H1 (cell line): ENCODE measurements at regions not wholly inside any gene's neighbourhood (a gene's known extent, or its start where the extent isn't known, plus 50 kb on each side); places are given as distances from the start of the nearest gene placed in this dataset.

Experiments used
- CTCF ChIA-PET: fragments of 300-600 bp; sonication (Branson Sonifier 250); formaldehyde crosslinking; loops from one replicate; lab custom pipeline; 2021; ENCODE audit not compliant: partially characterized antibody; lab: Charles Lee
- POLR2A ChIA-PET: fragments of 300-600 bp; sonication (Branson Sonifier 250); formaldehyde crosslinking; loops from one replicate; lab custom pipeline; 2021; ENCODE audit warnings: inconsistent platforms; ENCODE audit not compliant: partially characterized antibody; lab: Charles Lee
- DNase-seq, 2 experiments: peaks; one replicate each; pipeline versions ENCODE4 v3.0.0 to v3.0.0-alpha.2; 2010 to 2022; ENCODE audit warnings: low spot score in 2 of 2, low read depth in 1 of 2, mixed read lengths in 1 of 2
- FAIRE-seq: peaks from 2 replicates; lab custom pipeline; 2011; peaks lifted over from hg19 to GRCh38; lab: Jason Lieb, UNC
- H2AFZ ChIP-seq: 2 replicates; pipeline ENCODE4 v1.8.1; 2012; ENCODE audit warnings: low read length, inconsistent platforms
- H2AK5ac ChIP-seq: 2 replicates; pipeline ENCODE4 v1.6.1; 2013; ENCODE audit warnings: low read depth, low read length
- H2BK120ac ChIP-seq: replicated peaks from 2 replicates; pipeline ENCODE3; 2013; ENCODE audit warnings: low read depth, low read length, inconsistent platforms
- H2BK12ac ChIP-seq: 2 replicates; pipeline ENCODE4 v1.6.1; 2013; ENCODE audit warnings: low read depth, low read length
- H2BK15ac ChIP-seq: 2 replicates; pipeline ENCODE4 v1.6.1; 2013; ENCODE audit warnings: low read length
- H2BK20ac ChIP-seq: 2 replicates; pipeline ENCODE4 v1.6.1; 2013; ENCODE audit warnings: low read length
- H2BK5ac ChIP-seq: 2 replicates; pipeline ENCODE4 v1.6.1; 2013; ENCODE audit warnings: low read depth, low read length
- H3K14ac ChIP-seq: 2 replicates; pipeline ENCODE4 v1.6.1; 2013; ENCODE audit warnings: inconsistent platforms; ENCODE audit not compliant: insufficient read length
- H3K18ac ChIP-seq: 2 replicates; pipeline ENCODE4 v1.6.1; 2013; ENCODE audit warnings: low read length; ENCODE audit errors: extremely low read depth
- H3K23ac ChIP-seq: 2 replicates; pipeline ENCODE4 v1.6.1; 2013; ENCODE audit warnings: inconsistent platforms; ENCODE audit not compliant: insufficient read length
- H3K23me2 ChIP-seq: 2 replicates; pipeline ENCODE4 v1.6.1; 2013; ENCODE audit warnings: low read depth, low read length
- H3K27ac ChIP-seq: 2 replicates; pipeline ENCODE4 v1.6.1; 2011; ENCODE audit warnings: low read depth, low read length, inconsistent platforms
- H3K27me3 ChIP-seq, 4 experiments: replicated peaks in 1 of 4; 1 replicate in 1 of 4; 2 replicates in 3 of 4; pipeline versions ENCODE4 v1.6.1 to v1.8.1; 2011 to 2013; ENCODE audit warnings: low read length in 3 of 4, mild to moderate bottlenecking in 3 of 4, inconsistent platforms in 2 of 4, mixed read lengths in 2 of 4, moderate library complexity in 1 of 4; ENCODE audit not compliant: control insufficient read depth in 3 of 4, insufficient read depth in 3 of 4; ENCODE audit errors: extremely low read depth in 1 of 4
- H3K36me3 ChIP-seq, 4 experiments: 2 replicates each; pipeline versions ENCODE4 v1.6.1 to v1.8.1; 2011 to 2013; ENCODE audit warnings: mild to moderate bottlenecking in 4 of 4, low read length in 3 of 4, moderate library complexity in 2 of 4, control low read depth in 1 of 4, inconsistent platforms in 1 of 4; ENCODE audit not compliant: insufficient read depth in 4 of 4, control insufficient read depth in 2 of 4
- H3K4ac ChIP-seq: replicated peaks from 2 replicates; pipeline ENCODE3; 2013; ENCODE audit warnings: low read length, low read depth, mixed read lengths, inconsistent platforms; ENCODE audit not compliant: insufficient read length
- H3K4me1 ChIP-seq, 4 experiments: replicated peaks in 1 of 4; 1 replicate in 1 of 4; 2 replicates in 3 of 4; pipeline versions ENCODE4 v1.6.1 to v1.8.1; 2011 to 2013; ENCODE audit warnings: low read length in 3 of 4, inconsistent platforms in 2 of 4, mixed read lengths in 1 of 4; ENCODE audit not compliant: insufficient read depth in 4 of 4, control insufficient read depth in 3 of 4
- H3K4me2 ChIP-seq, 2 experiments: 2 replicates each; pipeline versions ENCODE4 v1.6.1 to v1.8.1; 2011 to 2013; ENCODE audit warnings: low read depth in 2 of 2, low read length in 2 of 2, control low read depth in 1 of 2, inconsistent platforms in 1 of 2, mild to moderate bottlenecking in 1 of 2; ENCODE audit not compliant: insufficient read depth in 1 of 2
- H3K4me3 ChIP-seq, 4 experiments: fragments of 200-600, 300-600 bp in 1 of 4; sonication (generic), shearing (Covaris generic), sonication (Bioruptor Twin) in 1 of 4; 2 replicates each; pipeline versions ENCODE4 v1.5.1 to v1.8.1; 2011 to 2016; ENCODE audit warnings: low read length in 4 of 4, low read depth in 3 of 4, control low read depth in 2 of 4, inconsistent platforms in 2 of 4, mild to moderate bottlenecking in 2 of 4, mixed read lengths in 1 of 4, moderate library complexity in 1 of 4; ENCODE audit not compliant: insufficient read depth in 2 of 4; ENCODE audit errors: extremely low read depth in 1 of 4
- H3K56ac ChIP-seq: replicated peaks from 2 replicates; pipeline ENCODE3; 2013; ENCODE audit warnings: low read depth, mild to moderate bottlenecking, mixed read lengths, low read length, inconsistent platforms; ENCODE audit not compliant: insufficient read length
- H3K79me1 ChIP-seq: 2 replicates; pipeline ENCODE4 v1.6.1; 2013; ENCODE audit warnings: low read depth, low read length, control low read depth
- H3K79me2 ChIP-seq, 2 experiments: 2 replicates each; pipeline versions ENCODE4 v1.6.1 to v1.8.1; 2012 to 2013; ENCODE audit warnings: low read length in 2 of 2, mild to moderate bottlenecking in 2 of 2, inconsistent platforms in 1 of 2; ENCODE audit not compliant: insufficient read depth in 2 of 2, control insufficient read depth in 1 of 2
- H3K9ac ChIP-seq, 4 experiments: replicated peaks in 1 of 4; 1 replicate in 1 of 4; 2 replicates in 3 of 4; pipeline versions ENCODE4 v1.6.1 to v1.8.1; 2011 to 2013; ENCODE audit warnings: low read depth in 3 of 4, low read length in 3 of 4, control low read depth in 2 of 4, mild to moderate bottlenecking in 2 of 4, moderate library complexity in 2 of 4, inconsistent platforms in 1 of 4; ENCODE audit errors: extremely low read depth in 1 of 4
- H3K9me3 ChIP-seq, 2 experiments: 2 replicates each; pipeline versions ENCODE4 v1.6.1 to v1.8.1; 2012 to 2013; ENCODE audit warnings: mild to moderate bottlenecking in 2 of 2, moderate library complexity in 2 of 2, control low read depth in 1 of 2, inconsistent platforms in 1 of 2, low read depth in 1 of 2, low read length in 1 of 2, mixed read lengths in 1 of 2; ENCODE audit not compliant: insufficient read depth in 2 of 2
- H4K20me1 ChIP-seq, 2 experiments: replicated peaks in 1 of 2; 2 replicates each; pipeline versions ENCODE3 to v1.8.1; 2011 to 2013; ENCODE audit warnings: inconsistent platforms in 2 of 2, low read length in 2 of 2, mild to moderate bottlenecking in 1 of 2; ENCODE audit not compliant: insufficient read depth in 2 of 2, control insufficient read depth in 1 of 2
- H4K5ac ChIP-seq: 2 replicates; pipeline ENCODE4 v1.6.1; 2013; ENCODE audit warnings: low read length, low read depth, mixed read lengths, inconsistent platforms; ENCODE audit not compliant: insufficient read length
- H4K8ac ChIP-seq: 2 replicates; pipeline ENCODE4 v1.8.0; 2013; ENCODE audit warnings: mild to moderate bottlenecking, moderate library complexity, low read length, inconsistent platforms; ENCODE audit not compliant: insufficient read depth; ENCODE audit errors: extremely low read depth
- H4K91ac ChIP-seq: replicated peaks from 2 replicates; pipeline ENCODE3; 2013; ENCODE audit warnings: low read length, mixed read lengths, inconsistent platforms; ENCODE audit not compliant: insufficient read length
- SIX5 ChIP-seq: IDR thresholded peaks from 2 replicates; pipeline ENCODE4 v1.6.1; 2011; ENCODE audit warnings: mild to moderate bottlenecking, low read depth, low read length
- WGBS, 2 experiments: shearing (Covaris generic) in 1 of 2; methylation state at CpG; one replicate each; pipeline versions ENCODE4 v1.1.6 to v1.1.7; 2013 to 2015; ENCODE audit warnings: low lambda C conversion rate in 2 of 2, mixed read lengths in 2 of 2, inconsistent platforms in 1 of 2, low coverage in 1 of 2, missing lambda C conversion rate in 1 of 2; ENCODE audit not compliant: insufficient replicate concordance in 2 of 2, insufficient coverage in 1 of 2, insufficient read length in 1 of 2; ENCODE audit errors: extremely low coverage in 1 of 2, missing lambda C conversion rate in 1 of 2; 5-methylcytosine and 5-hydroxymethylcytosine counted together

- no peak overlapping the region for H3K4me2 ChIP-seq
- WGBS, 2 experiments, result 100% methylated on average over 1 of the region's 1 CpG; no CpG with 5 or more reads in 1 of the 2 experiments
- no peak overlapping the region for H3K4ac ChIP-seq
- no peak overlapping the region for H2AFZ ChIP-seq
- H3K23me2 ChIP-seq, result no peaks in the 10 kb centered on the region; the same call in 1 of the 2 replicates
- ChIA-PET CTCF (interaction anchor here (1.1 kb wide), 1 partner anchor 13 kb away, joined by 4 read pairs; no protein-coding TSS in a partner anchor), POLR2A (no interaction called here)
- H4K8ac ChIP-seq, result no peak overlapping the region
- no peaks in the 10 kb centered on the region for H3K79me1 ChIP-seq
- no peaks in the 10 kb centered on the region for H4K20me1 ChIP-seq
- no peak overlapping the region for H3K18ac ChIP-seq
- H3K9me3 ChIP-seq, result no peaks in the 10 kb centered on the region
- no peak overlapping the region for H2BK20ac ChIP-seq
- H3K14ac ChIP-seq, result no peak overlapping the region
- no peak overlapping the region for H3K56ac ChIP-seq
- no peak overlapping the region for H3K9ac ChIP-seq
- H3K23ac ChIP-seq, result no peak overlapping the region
- no peaks in the 10 kb centered on the region for H3K79me2 ChIP-seq
- no peaks in the 10 kb centered on the region for H3K4me1 ChIP-seq
- no peaks in the 10 kb centered on the region for H3K27me3 ChIP-seq
- no peak overlapping the region for H2BK120ac ChIP-seq
- H2BK15ac ChIP-seq, result no peak overlapping the region
- no peak overlapping the region for H2BK12ac ChIP-seq
- H4K5ac ChIP-seq, result no peak overlapping the region
- H2BK5ac ChIP-seq, result no peak overlapping the region
- H3K27ac ChIP-seq, result no peak overlapping the region
- H4K91ac ChIP-seq, result no peak overlapping the region
- FAIRE-seq (no peak), DNase-seq (no peak)
- H3K36me3 ChIP-seq, result no peaks in the 10 kb centered on the region
- no peak overlapping the region for H3K4me3 ChIP-seq
- no peak overlapping the region for H2AK5ac ChIP-seq
- TF ChIP-seq SIX5, result no peak
Observed at GRCh38 chr16:60741810-60742209, 1294.4 kb downstream of the CDH8 start.
